Uterus (tissue), 2 donors: ENCODE measurements at regions not wholly inside any gene's neighbourhood (a gene's known extent, or its start where the extent isn't known, plus 50 kb on each side); places are given as distances from the start of the nearest gene placed in this dataset.

Experiments used
- POLR2A ChIP-seq, 2 donors: fragments of 450-650 bp; IDR thresholded peaks; one replicate each; pipeline ENCODE4 v1.6.1; 2016; ENCODE audit warnings: antibody characterized with exemption in 2 of 2, mild to moderate bottlenecking in 1 of 2, moderate library complexity in 1 of 2
- TF ChIP-seq, protein P1 (sequence below), 4 experiments: fragments of 200-600 bp in 2 of 4; fragments of 450-650 bp in 2 of 4; sonication (generic) in 2 of 4; IDR thresholded peaks; one replicate each; pipeline ENCODE4 v1.5.1; 2016 to 2019; ENCODE audit warnings: antibody characterized with exemption in 4 of 4, mild to moderate bottlenecking in 2 of 4, moderate library complexity in 1 of 4

DNA sequence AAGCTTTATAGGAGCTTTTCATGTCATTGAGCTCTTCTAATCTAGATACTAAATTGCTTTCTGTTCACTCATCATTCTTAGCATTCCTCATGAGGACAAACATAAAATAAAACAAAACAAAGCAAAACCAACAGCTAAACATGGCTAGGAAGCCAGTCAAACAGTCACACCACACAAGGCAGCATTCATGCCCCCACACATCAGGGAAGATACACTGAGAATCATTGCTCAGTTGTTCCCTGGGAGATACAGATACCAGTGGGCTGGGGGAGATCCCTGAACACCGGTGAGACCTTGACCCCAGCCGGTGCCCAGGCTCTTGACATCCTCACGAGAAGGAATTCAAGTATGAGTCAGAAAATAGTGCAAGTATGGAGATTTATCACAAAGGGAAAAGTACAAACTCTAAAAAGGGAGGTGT, 177.9 kb upstream of the ARL4C start:
- TF ChIP-seq, protein P1, sequence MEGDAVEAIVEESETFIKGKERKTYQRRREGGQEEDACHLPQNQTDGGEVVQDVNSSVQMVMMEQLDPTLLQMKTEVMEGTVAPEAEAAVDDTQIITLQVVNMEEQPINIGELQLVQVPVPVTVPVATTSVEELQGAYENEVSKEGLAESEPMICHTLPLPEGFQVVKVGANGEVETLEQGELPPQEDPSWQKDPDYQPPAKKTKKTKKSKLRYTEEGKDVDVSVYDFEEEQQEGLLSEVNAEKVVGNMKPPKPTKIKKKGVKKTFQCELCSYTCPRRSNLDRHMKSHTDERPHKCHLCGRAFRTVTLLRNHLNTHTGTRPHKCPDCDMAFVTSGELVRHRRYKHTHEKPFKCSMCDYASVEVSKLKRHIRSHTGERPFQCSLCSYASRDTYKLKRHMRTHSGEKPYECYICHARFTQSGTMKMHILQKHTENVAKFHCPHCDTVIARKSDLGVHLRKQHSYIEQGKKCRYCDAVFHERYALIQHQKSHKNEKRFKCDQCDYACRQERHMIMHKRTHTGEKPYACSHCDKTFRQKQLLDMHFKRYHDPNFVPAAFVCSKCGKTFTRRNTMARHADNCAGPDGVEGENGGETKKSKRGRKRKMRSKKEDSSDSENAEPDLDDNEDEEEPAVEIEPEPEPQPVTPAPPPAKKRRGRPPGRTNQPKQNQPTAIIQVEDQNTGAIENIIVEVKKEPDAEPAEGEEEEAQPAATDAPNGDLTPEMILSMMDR (IDR thresholded peaks at IDR 0.05) = no peak
- no peak for TF ChIP-seq POLR2A (IDR thresholded peaks at IDR 0.05)
